Sigmoid colon (tissue), 6 donors: ENCODE measurements at regions not wholly inside any gene's neighbourhood (a gene's known extent, or its start where the extent isn't known, plus 50 kb on each side); places are given as distances from the start of the nearest gene placed in this dataset.

Experiments
- DNase-seq: peaks from one replicate; pipeline ENCODE4 v3.0.0-alpha.2; 2019
- H3K27ac ChIP-seq, 4 donors: fragments of 200-600 bp; sonication (generic); one replicate each; pipeline ENCODE4 v1.5.1; 2016 to 2019; ENCODE audit warnings: mild to moderate bottlenecking in 1 of 4
- H3K27me3 ChIP-seq, 3 donors: fragments of 200-600 bp; sonication (generic); one replicate each; pipeline ENCODE4 v1.5.1; 2019; ENCODE audit warnings: mild to moderate bottlenecking in 1 of 3
- H3K36me3 ChIP-seq, 4 donors: fragments of 200-600 bp; sonication (generic); one replicate each; pipeline ENCODE4 v1.5.1; 2016 to 2019
- H3K4me1 ChIP-seq, 4 donors: fragments of 200-600 bp; sonication (generic); one replicate each; pipeline ENCODE4 v1.5.1; 2017 to 2019
- H3K4me3 ChIP-seq, 4 donors: fragments of 200-600 bp; sonication (generic); one replicate each; pipeline ENCODE4 v1.5.1; 2017 to 2019; ENCODE audit warnings: mild to moderate bottlenecking in 2 of 4, moderate library complexity in 1 of 4
- H3K9me3 ChIP-seq, 4 donors: fragments of 200-600 bp in 3 of 4; sonication (generic) in 3 of 4; one replicate each; pipeline versions ENCODE4 v1.5.1 to v1.6.1; 2013 to 2019
- CTCF ChIP-seq, 4 experiments: fragments of 450-650 bp in 3 of 4; fragments of 200-600 bp in 1 of 4; IDR thresholded peaks; one replicate each; pipeline ENCODE4 v1.5.1; 2016 to 2019; ENCODE audit warnings: antibody characterized with exemption in 4 of 4, mild to moderate bottlenecking in 3 of 4, moderate library complexity in 2 of 4
- EP300 ChIP-seq, 4 donors: sonication (generic); formaldehyde crosslinking; IDR thresholded peaks; one replicate each; pipeline ENCODE4 v1.6.1; 2017; ENCODE audit warnings: antibody characterized with exemption in 4 of 4
- POLR2A ChIP-seq, 2 donors: fragments of 450-650 bp; IDR thresholded peaks; one replicate each; pipeline ENCODE4 v1.6.1; 2016; ENCODE audit warnings: antibody characterized with exemption in 2 of 2, mild to moderate bottlenecking in 2 of 2, moderate library complexity in 2 of 2
- POLR2AphosphoS5 ChIP-seq, 4 donors: sonication (generic); formaldehyde crosslinking; IDR thresholded peaks; one replicate each; pipeline ENCODE4 v1.6.1; 2017; ENCODE audit warnings: antibody characterized with exemption in 4 of 4
- WGBS, 2 donors: extraction: QIAGEN DNeasy Blood & Tissue Kit; methylation state at CpG; one replicate each; pipeline ENCODE4 v1.1.7; 2013; 5-methylcytosine and 5-hydroxymethylcytosine counted together
- intact Hi-C: fragments of 100-400 bp; cut with DNase I; formaldehyde crosslinking; loops from one replicate; pipeline ENCODE4 v1.15.1; 2023
- donor health status: healthy with polysubstance abuse.
- donor health status: healthy.

DNA sequence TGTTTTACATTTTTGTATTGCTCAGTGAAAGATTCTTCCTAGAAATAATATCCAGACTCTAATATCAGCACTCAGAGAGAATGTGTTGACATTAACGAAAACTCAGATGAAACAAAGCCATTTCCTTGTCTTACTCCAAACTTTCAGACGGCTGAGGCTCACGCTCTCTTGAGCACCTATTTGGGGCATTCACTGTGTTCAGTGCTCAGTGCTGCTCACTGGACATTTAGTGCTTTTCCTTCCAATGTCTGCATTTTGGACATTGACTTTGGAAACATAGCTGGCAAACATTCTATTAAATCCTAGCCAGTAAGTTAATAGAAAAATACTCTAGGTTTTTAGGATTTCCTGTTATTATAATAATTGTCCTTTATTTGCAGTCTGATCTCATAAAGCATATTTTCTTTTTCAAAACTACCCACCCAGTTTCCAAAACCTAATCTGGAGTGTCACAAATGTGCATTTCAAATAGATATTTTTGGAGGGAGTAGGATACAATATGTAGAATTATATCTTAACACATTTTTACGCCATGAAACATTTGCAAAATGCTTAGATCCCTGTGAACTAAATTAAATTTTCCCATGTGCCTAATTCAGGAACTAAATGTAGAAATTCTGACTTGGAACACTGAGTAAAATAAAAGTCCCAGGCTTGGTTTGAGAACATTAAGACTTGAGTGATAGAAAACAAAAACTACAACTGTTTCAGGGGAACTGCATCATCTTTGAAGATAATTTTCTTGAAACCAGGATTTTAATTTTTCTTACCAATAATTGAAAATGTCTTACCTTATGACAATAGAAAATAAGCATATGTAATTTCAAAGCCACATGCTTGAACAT, 91.7 kb upstream of the B3GAT2 start:
- no peak for TF ChIP-seq POLR2AphosphoS5 (IDR thresholded peaks at IDR 0.05)
- TF ChIP-seq CTCF (IDR thresholded peaks at IDR 0.05) = no peak
- no peak for TF ChIP-seq EP300 (IDR thresholded peaks at IDR 0.05)
- no peak for TF ChIP-seq POLR2A (IDR thresholded peaks at IDR 0.05)

GRCh38 chr6:71049198-71049770, 92.4 kb upstream of the B3GAT2 start:
- no peak overlapping the region for H3K27ac ChIP-seq
- DNase-seq = no peak
- H3K9me3 ChIP-seq = no peaks in the 10 kb centered on the region
- intact Hi-C loops = no loop called here
- TF ChIP-seq POLR2A (IDR thresholded peaks at IDR 0.05) (no peak), CTCF (IDR thresholded peaks at IDR 0.05) (no peak), EP300 (IDR thresholded peaks at IDR 0.05) (no peak), POLR2AphosphoS5 (IDR thresholded peaks at IDR 0.05) (no peak)
- WGBS, 2 donors = 63 to 83% methylated on average over 3 of the region's 3 CpGs
- H3K36me3 ChIP-seq = no peaks in the 10 kb centered on the region
- no peaks in the 10 kb centered on the region for H3K27me3 ChIP-seq
- no peaks in the 10 kb centered on the region for H3K4me1 ChIP-seq
- no peak overlapping the region for H3K4me3 ChIP-seq

More for the DNA sequence above, 91.7 kb upstream of the B3GAT2 start:
- 82 to 87% methylated on average over 4 of the region's 4 CpGs for WGBS, 2 donors
- Histone ChIP-seq H3K27me3 (no peaks in the 10 kb centered on the region), H3K9me3 (no peaks in the 10 kb centered on the region), H3K4me3 (no peak overlapping the region), H3K27ac (no peak overlapping the region), H3K36me3 (no peaks in the 10 kb centered on the region), H3K4me1 (no peaks in the 10 kb centered on the region)
- intact Hi-C loops = no loop called here
- no peak for DNase-seq

GRCh38 chr6:71053475-71053874, 96.6 kb upstream of the B3GAT2 start:
- Histone ChIP-seq H3K27me3 (no peaks in the 10 kb centered on the region), H3K27ac (no peak overlapping the region), H3K9me3 (no peaks in the 10 kb centered on the region), H3K4me3 (no peak overlapping the region), H3K36me3 (no peaks in the 10 kb centered on the region), H3K4me1 (no peaks in the 10 kb centered on the region)
- TF ChIP-seq POLR2AphosphoS5 (IDR thresholded peaks at IDR 0.05) (no peak), CTCF (IDR thresholded peaks at IDR 0.05) (no peak), EP300 (IDR thresholded peaks at IDR 0.05) (no peak), POLR2A (IDR thresholded peaks at IDR 0.05) (no peak)
- DNase-seq = no peak
- WGBS, 2 donors = 85 to 93% methylated on average over 4 of the region's 4 CpGs
- intact Hi-C loops = no loop called here

DNA sequence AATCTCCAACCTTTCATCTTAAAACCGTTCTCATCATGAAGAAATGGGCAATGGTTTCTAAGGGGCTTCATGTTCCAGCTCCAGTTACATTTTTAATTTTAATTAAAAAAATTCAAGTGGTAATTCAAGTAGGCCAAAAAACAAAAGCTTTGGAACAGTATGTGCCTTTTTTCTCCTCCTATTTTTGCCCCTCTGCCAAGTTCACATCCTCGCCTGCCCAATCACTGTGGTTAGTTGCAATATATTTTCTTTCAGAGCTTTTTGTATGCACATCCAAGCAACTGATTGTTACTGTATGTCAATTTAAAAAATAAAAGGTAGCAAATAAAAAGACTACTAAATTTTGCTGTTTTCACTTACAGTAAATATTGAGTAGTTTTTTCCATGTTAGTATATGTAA, 99.8 kb upstream of the B3GAT2 start:
- WGBS, 2 donors = 35 to 60% methylated on average over 2 of the region's 2 CpGs
- Histone ChIP-seq H3K4me1 (no peaks in the 10 kb centered on the region), H3K36me3 (no peaks in the 10 kb centered on the region), H3K27ac (no peak overlapping the region), H3K27me3 (no peaks in the 10 kb centered on the region), H3K4me3 (no peak overlapping the region), H3K9me3 (no peaks in the 10 kb centered on the region)
- TF ChIP-seq POLR2AphosphoS5 (IDR thresholded peaks at IDR 0.05) (no peak), POLR2A (IDR thresholded peaks at IDR 0.05) (no peak), EP300 (IDR thresholded peaks at IDR 0.05) (no peak), CTCF (IDR thresholded peaks at IDR 0.05) (no peak)
- no peak for DNase-seq
- intact Hi-C loops = no loop called here
